ENCODE measurements at regions not wholly inside any gene's neighbourhood (a gene's known extent, or its start where the extent isn't known, plus 50 kb on each side); places are given as distances from the start of the nearest gene placed in this dataset.

GRCh38 chr3:43213631-43214030, 72.7 kb upstream of the SNRK start:
- DNase-seq (peak; percentile 69 to 86), FAIRE-seq (no peak)
- Histone ChIP-seq H3K9me3 (ENCODE audit: control insufficient read depth in 2 of 2, insufficient read depth in 1 of 2, low read depth in 1 of 2, low read length in 1 of 2) (no peaks in the 10 kb centered on the region), H3K4me3 (ENCODE audit: low read depth in 1 of 3, low read length in 3 of 3) (no peak overlapping the region), H3K27me3 (ENCODE audit: control insufficient read depth in 3 of 3, insufficient read depth in 3 of 3, low read length in 3 of 3) (no peaks in the 10 kb centered on the region), H3K4me1 (ENCODE audit: control insufficient read depth in 3 of 3, insufficient read depth in 2 of 3, low read depth in 1 of 3, low read length in 2 of 3) (peaks cover 3 to 26% (median 4%) of the 10 kb centered on the region in 3 donors), H3K36me3 (ENCODE audit: control insufficient read depth in 3 of 3, insufficient read depth in 2 of 3, low read depth in 1 of 3, low read length in 3 of 3) (no peaks in the 10 kb centered on the region), H3K27ac (ENCODE audit: low read depth in 1 of 3, low read length in 2 of 3) (peak overlapping the region in 2 of 3 donors; percentile 62 to 79)
- WGBS, 3 donors, result 24 to 61% (median 43%) methylated on average over 1 of the region's 1 CpG

- FAIRE-seq (no peak), DNase-seq (peak in 1 of 2 donors; percentile 29)
- Histone ChIP-seq H3K4me1 (ENCODE audit: control insufficient read depth in 3 of 3, insufficient read depth in 2 of 3, low read depth in 1 of 3, low read length in 2 of 3) (peaks cover 3 to 27% (median 4%) of the 10 kb centered on the region in 3 donors), H3K36me3 (ENCODE audit: control insufficient read depth in 3 of 3, insufficient read depth in 2 of 3, low read depth in 1 of 3, low read length in 3 of 3) (no peaks in the 10 kb centered on the region), H3K9me3 (ENCODE audit: control insufficient read depth in 2 of 2, insufficient read depth in 1 of 2, low read depth in 1 of 2, low read length in 1 of 2) (no peaks in the 10 kb centered on the region), H3K27ac (ENCODE audit: low read depth in 1 of 3, low read length in 2 of 3) (peak overlapping the region in 2 of 3 donors; percentile 62 to 79), H3K4me3 (ENCODE audit: low read depth in 1 of 3, low read length in 3 of 3) (no peak overlapping the region), H3K27me3 (ENCODE audit: control insufficient read depth in 3 of 3, insufficient read depth in 3 of 3, low read length in 3 of 3) (no peaks in the 10 kb centered on the region)
- 86 to 89% (median 88%) methylated on average over 8 of the region's 8 CpGs for WGBS, 3 donors
Measured at GRCh38 chr3:43212914-43213611, 73.3 kb upstream of the SNRK start.

GRCh38 chr3:43211681-43212080, 74.7 kb upstream of the SNRK start:
- H3K9me3 ChIP-seq (ENCODE audit: control insufficient read depth in 2 of 2, insufficient read depth in 1 of 2, low read depth in 1 of 2, low read length in 1 of 2), result no peaks in the 10 kb centered on the region
- WGBS, 3 donors, result 86 to 93% (median 90%) methylated on average over 5 of the region's 5 CpGs
- peaks cover 4 to 36% (median 6%) of the 10 kb centered on the region in 3 donors for H3K4me1 ChIP-seq (ENCODE audit: control insufficient read depth in 3 of 3, insufficient read depth in 2 of 3, low read depth in 1 of 3, low read length in 2 of 3)
- H3K36me3 ChIP-seq (ENCODE audit: control insufficient read depth in 3 of 3, insufficient read depth in 2 of 3, low read depth in 1 of 3, low read length in 3 of 3), result no peaks in the 10 kb centered on the region
- no peak overlapping the region for H3K27ac ChIP-seq (ENCODE audit: low read depth in 1 of 3, low read length in 2 of 3)
- H3K27me3 ChIP-seq (ENCODE audit: control insufficient read depth in 3 of 3, insufficient read depth in 3 of 3, low read length in 3 of 3), result no peaks in the 10 kb centered on the region
- H3K4me3 ChIP-seq (ENCODE audit: low read depth in 1 of 3, low read length in 3 of 3), result no peak overlapping the region
- FAIRE-seq (no peak), DNase-seq (no peak)

- Histone ChIP-seq H3K27me3 (ENCODE audit: control insufficient read depth in 3 of 3, insufficient read depth in 3 of 3, low read length in 3 of 3) (no peaks in the 10 kb centered on the region), H3K4me3 (ENCODE audit: low read depth in 1 of 3, low read length in 3 of 3) (no peak overlapping the region), H3K36me3 (ENCODE audit: control insufficient read depth in 3 of 3, insufficient read depth in 2 of 3, low read depth in 1 of 3, low read length in 3 of 3) (no peaks in the 10 kb centered on the region), H3K27ac (ENCODE audit: low read depth in 1 of 3, low read length in 2 of 3) (no peak overlapping the region), H3K4me1 (ENCODE audit: control insufficient read depth in 3 of 3, insufficient read depth in 2 of 3, low read depth in 1 of 3, low read length in 2 of 3) (peaks cover 4 to 36% (median 6%) of the 10 kb centered on the region in 3 donors), H3K9me3 (ENCODE audit: control insufficient read depth in 2 of 2, insufficient read depth in 1 of 2, low read depth in 1 of 2, low read length in 1 of 2) (no peaks in the 10 kb centered on the region)
- DNase-seq (no peak), FAIRE-seq (no peak)
- WGBS, 3 donors, result 78 to 83% (median 83%) methylated on average over 8 of the region's 8 CpGs
Measured at GRCh38 chr3:43210049-43211027, 76.0 kb upstream of the SNRK start.

GRCh38 chr3:43207628-43208085, 78.7 kb upstream of the SNRK start:
- Histone ChIP-seq H3K27ac (ENCODE audit: low read depth in 1 of 3, low read length in 2 of 3) (peak overlapping the region in 1 of 3 donors; percentile 56), H3K4me1 (ENCODE audit: control insufficient read depth in 3 of 3, insufficient read depth in 2 of 3, low read depth in 1 of 3, low read length in 2 of 3) (peaks cover 0 to 15% (median 4%) of the 10 kb centered on the region in 3 donors), H3K4me3 (ENCODE audit: low read depth in 1 of 3, low read length in 3 of 3) (no peak overlapping the region), H3K36me3 (ENCODE audit: control insufficient read depth in 3 of 3, insufficient read depth in 2 of 3, low read depth in 1 of 3, low read length in 3 of 3) (no peaks in the 10 kb centered on the region), H3K27me3 (ENCODE audit: control insufficient read depth in 3 of 3, insufficient read depth in 3 of 3, low read length in 3 of 3) (no peaks in the 10 kb centered on the region), H3K9me3 (ENCODE audit: control insufficient read depth in 2 of 2, insufficient read depth in 1 of 2, low read depth in 1 of 2, low read length in 1 of 2) (no peaks in the 10 kb centered on the region)
- 26 to 54% (median 53%) methylated on average over 3 of the region's 3 CpGs for WGBS, 3 donors
- DNase-seq, result peak; percentile 75 to 80
- no peak for FAIRE-seq

GRCh38 chr3:43206632-43207031, 79.7 kb upstream of the SNRK start:
- FAIRE-seq (no peak), DNase-seq (no peak)
- peak overlapping the region in 1 of 3 donors; percentile 56 for H3K27ac ChIP-seq (ENCODE audit: low read depth in 1 of 3, low read length in 2 of 3)
- no peaks in the 10 kb centered on the region for H3K27me3 ChIP-seq (ENCODE audit: control insufficient read depth in 3 of 3, insufficient read depth in 3 of 3, low read length in 3 of 3)
- peaks cover 0 to 12% (median 4%) of the 10 kb centered on the region in 3 donors for H3K4me1 ChIP-seq (ENCODE audit: control insufficient read depth in 3 of 3, insufficient read depth in 2 of 3, low read depth in 1 of 3, low read length in 2 of 3)
- H3K36me3 ChIP-seq (ENCODE audit: control insufficient read depth in 3 of 3, insufficient read depth in 2 of 3, low read depth in 1 of 3, low read length in 3 of 3), result no peaks in the 10 kb centered on the region
- no peak overlapping the region for H3K4me3 ChIP-seq (ENCODE audit: low read depth in 1 of 3, low read length in 3 of 3)
- no peaks in the 10 kb centered on the region for H3K9me3 ChIP-seq (ENCODE audit: control insufficient read depth in 2 of 2, insufficient read depth in 1 of 2, low read depth in 1 of 2, low read length in 1 of 2)
- 89 to 96% (median 95%) methylated on average over 10 of the region's 10 CpGs for WGBS, 3 donors

- Histone ChIP-seq H3K27ac (ENCODE audit: low read depth in 1 of 3, low read length in 2 of 3) (no peak overlapping the region), H3K4me3 (ENCODE audit: low read depth in 1 of 3, low read length in 3 of 3) (no peak overlapping the region), H3K36me3 (ENCODE audit: control insufficient read depth in 3 of 3, insufficient read depth in 2 of 3, low read depth in 1 of 3, low read length in 3 of 3) (no peaks in the 10 kb centered on the region), H3K9me3 (ENCODE audit: control insufficient read depth in 2 of 2, insufficient read depth in 1 of 2, low read depth in 1 of 2, low read length in 1 of 2) (no peaks in the 10 kb centered on the region), H3K27me3 (ENCODE audit: control insufficient read depth in 3 of 3, insufficient read depth in 3 of 3, low read length in 3 of 3) (no peaks in the 10 kb centered on the region), H3K4me1 (ENCODE audit: control insufficient read depth in 3 of 3, insufficient read depth in 2 of 3, low read depth in 1 of 3, low read length in 2 of 3) (peaks cover 0 to 12% (median 4%) of the 10 kb centered on the region in 3 donors)
- FAIRE-seq, result no peak
- DNase-seq, result peak; percentile 40 to 51
- 24 to 62% (median 43%) methylated on average over 7 of the region's 7 CpGs for WGBS, 3 donors
Measured at GRCh38 chr3:43206105-43206504, 80.2 kb upstream of the SNRK start.

- 78 to 94% (median 85%) methylated on average over 3 of the region's 3 CpGs for WGBS, 3 donors
- DNase-seq (no peak), FAIRE-seq (no peak)
- H3K27ac ChIP-seq (ENCODE audit: low read depth in 1 of 3, low read length in 2 of 3), result no peak overlapping the region
- H3K27me3 ChIP-seq (ENCODE audit: control insufficient read depth in 3 of 3, insufficient read depth in 3 of 3, low read length in 3 of 3), result no peaks in the 10 kb centered on the region
- no peak overlapping the region for H3K4me3 ChIP-seq (ENCODE audit: low read depth in 1 of 3, low read length in 3 of 3)
- H3K4me1 ChIP-seq (ENCODE audit: control insufficient read depth in 3 of 3, insufficient read depth in 2 of 3, low read depth in 1 of 3, low read length in 2 of 3), result peaks cover 0 to 9% (median 4%) of the 10 kb centered on the region in 3 donors
- no peaks in the 10 kb centered on the region for H3K36me3 ChIP-seq (ENCODE audit: control insufficient read depth in 3 of 3, insufficient read depth in 2 of 3, low read depth in 1 of 3, low read length in 3 of 3)
- H3K9me3 ChIP-seq (ENCODE audit: control insufficient read depth in 2 of 2, insufficient read depth in 1 of 2, low read depth in 1 of 2, low read length in 1 of 2), result no peaks in the 10 kb centered on the region
Measured at GRCh38 chr3:43203022-43203421, 83.3 kb upstream of the SNRK start.

Measured in small intestine (tissue), 7 donors.